ENCODE measurements at regions not wholly inside any gene's neighbourhood (a gene's known extent, or its start where the extent isn't known, plus 50 kb on each side); places are given as distances from the start of the nearest gene placed in this dataset.

- no peak for ATAC-seq
- Histone ChIP-seq H3K4me3 (replicated peaks in 1 of 3; ENCODE audit: insufficient read depth in 1 of 3, low read depth in 2 of 3, low read length in 3 of 3) (no peak overlapping the region), H3K9me3 (ENCODE audit: low read length) (no peaks in the 10 kb centered on the region), H3K9ac (ENCODE audit: insufficient read depth, low read depth, low read length) (no peak overlapping the region), H3K4me1 (ENCODE audit: insufficient read depth, low read length) (0 out of 2 replicates have a peak, but pooled peaks cover 5% of the 10 kb centered on the region), H4K20me1 (ENCODE audit: insufficient read depth, low read length) (no peaks in the 10 kb centered on the region), H3K36me3 (replicated peaks in 1 of 2; ENCODE audit: control insufficient read depth in 1 of 2, insufficient read depth in 2 of 2, low read length in 2 of 2) (0 out of 5 replicates have a peak, but pooled peaks cover 0 to 2% of the 10 kb centered on the region in 2 experiments), H3K27ac (ENCODE audit: extremely low read length, insufficient read depth, low read length) (no peak overlapping the region), H2AFZ (ENCODE audit: low read length) (no peak overlapping the region), H3K4me2 (ENCODE audit: low read depth, low read length) (no peak overlapping the region), H3K79me2 (ENCODE audit: insufficient read depth, low read length) (no peaks in the 10 kb centered on the region), H3K27me3 (ENCODE audit: control insufficient read depth in 1 of 2, insufficient read depth in 2 of 2, low read length in 2 of 2) (no peaks in the 10 kb centered on the region)
- 92% methylated on average over 1 of the region's 1 CpG for WGBS (ENCODE audit: low lambda C conversion rate)
- DNase-seq (ENCODE audit: low spot score) = no peak
- FAIRE-seq = no peak
- intact Hi-C loops (cut with micrococcal nuclease; ENCODE audit: unreplicated experiment) = no loop called here
- in situ Hi-C loops (cut with HindIII; ENCODE audit: extremely low pct_ligation_motif_present, low pct_unique_long_range_greater_than_20kb) = no loop called here
- no TSS peak for BruUV-seq (replicated peaks)
- ChIA-PET POLR2A (no interaction called here), CTCF (ENCODE audit: low intra/inter-chr PET ratio, low total read pairs) (no interaction called here)
- TF ChIP-seq NFKBIZ (CRISPR knock-in tag; IDR thresholded peaks at IDR 0.05) = no peak
- no peak for TF ChIP-seq ZC3H4 (CRISPR knock-in tag; IDR thresholded peaks at IDR 0.05; ENCODE audit: borderline replicate concordance)
- TF ChIP-seq ZBTB46 (CRISPR knock-in tag; IDR thresholded peaks at IDR 0.05; ENCODE audit: borderline replicate concordance) = no peak
- TF ChIP-seq RCOR2 (CRISPR knock-in tag; IDR thresholded peaks at IDR 0.05) = no peak
- no peak for TF ChIP-seq CBFB (CRISPR knock-in tag; IDR thresholded peaks at IDR 0.05)
- TF ChIP-seq ZNF841 (CRISPR knock-in tag; IDR thresholded peaks at IDR 0.05; ENCODE audit: borderline replicate concordance) = no peak
- no peak for TF ChIP-seq DPF2 (CRISPR knock-in tag; IDR thresholded peaks at IDR 0.05; ENCODE audit: borderline replicate concordance, low read depth)
- no peak for TF ChIP-seq ZSCAN9 (CRISPR knock-in tag; IDR thresholded peaks at IDR 0.05; ENCODE audit: borderline replicate concordance)
- TF ChIP-seq DZIP1 (CRISPR knock-in tag; IDR thresholded peaks at IDR 0.05) = no peak
- TF ChIP-seq MXD3 (CRISPR knock-in tag; IDR thresholded peaks at IDR 0.05) = no peak
- TF ChIP-seq NBN (conservative IDR thresholded peaks at IDR 0.05) = no peak
- TF ChIP-seq ARID5B (CRISPR knock-in tag; IDR thresholded peaks at IDR 0.05) = no peak
- TF ChIP-seq ZNF280B (CRISPR knock-in tag; IDR thresholded peaks at IDR 0.05; ENCODE audit: borderline replicate concordance) = no peak
- no peak for TF ChIP-seq ZFP37 (CRISPR knock-in tag; IDR thresholded peaks at IDR 0.05; ENCODE audit: borderline replicate concordance)
- TF ChIP-seq KLF15 (CRISPR knock-in tag; IDR thresholded peaks at IDR 0.05; ENCODE audit: borderline replicate concordance) = no peak
- TF ChIP-seq ZNF333 (CRISPR knock-in tag; IDR thresholded peaks at IDR 0.05; ENCODE audit: borderline replicate concordance) = no peak
These were observed 314.5 kb downstream of the UTRN start for GRCh38 chr6:144599615-144600014.

Data from HepG2 (cell line).